ENCODE measurements at regions not wholly inside any gene's neighbourhood (a gene's known extent, or its start where the extent isn't known, plus 50 kb on each side); places are given as distances from the start of the nearest gene placed in this dataset.

- no peak for TF ChIP-seq HNF4A (conservative IDR thresholded peaks at IDR 0.05)
- TF ChIP-seq RAD21 (IDR thresholded peaks at IDR 0.05), result no peak
- TF ChIP-seq CTCF (IDR thresholded peaks at IDR 0.05; ENCODE audit: low read depth, low read length, missing input control), result no peak
- TF ChIP-seq ZBTB33 (IDR thresholded peaks at IDR 0.05), result no peak
- TF ChIP-seq MAX (IDR thresholded peaks at IDR 0.05), result no peak
- no peak for TF ChIP-seq NR2F2 (IDR thresholded peaks at IDR 0.05)
- TF ChIP-seq FOXA1 (IDR thresholded peaks at IDR 0.05), result no peak
- TF ChIP-seq ATF3 (IDR thresholded peaks at IDR 0.05), result no peak
- TF ChIP-seq YY1 (IDR thresholded peaks at IDR 0.05), result no peak
- no peak for TF ChIP-seq TAF1 (conservative IDR thresholded peaks at IDR 0.05)
- Histone ChIP-seq H3K36me3 (ENCODE audit: control insufficient read depth in 4 of 4, insufficient read depth in 3 of 4, low read depth in 1 of 4, low read length in 3 of 4) (peaks cover 0 to 5% (median 0%) of the 10 kb centered on the region in 4 donors), H3K27ac (ENCODE audit: low read depth in 1 of 2, low read length in 2 of 2) (no peak overlapping the region), H3K9ac (ENCODE audit: low read depth in 1 of 2, low read length in 2 of 2) (no peak overlapping the region), H3K9me3 (ENCODE audit: control insufficient read depth in 4 of 4, low read length in 3 of 4) (no peaks in the 10 kb centered on the region), H3K4me1 (ENCODE audit: control insufficient read depth in 4 of 4, insufficient read depth in 4 of 4, low read length in 3 of 4) (no peaks in the 10 kb centered on the region), H3K4me3 (ENCODE audit: low read depth in 1 of 3, low read length in 3 of 3) (no peak overlapping the region), H3K27me3 (ENCODE audit: control insufficient read depth in 4 of 4, insufficient read depth in 4 of 4, low read length in 3 of 4) (peaks cover 0 to 4% (median 1%) of the 10 kb centered on the region in 4 donors)
- no peak for DNase-seq (ENCODE audit: low spot score)
- 96% methylated on average over 8 of the region's 8 CpGs for WGBS
Measured at GRCh38 chr11:116230438-116230837, 542.3 kb downstream of the BUD13 start.

GRCh38 chr11:116229236-116229970 is 543.4 kb downstream of the BUD13 start:
- Histone ChIP-seq H3K4me1 (ENCODE audit: control insufficient read depth in 4 of 4, insufficient read depth in 4 of 4, low read length in 3 of 4) (no peaks in the 10 kb centered on the region), H3K36me3 (ENCODE audit: control insufficient read depth in 4 of 4, insufficient read depth in 3 of 4, low read depth in 1 of 4, low read length in 3 of 4) (peaks cover 0 to 2% (median 0%) of the 10 kb centered on the region in 4 donors), H3K9ac (ENCODE audit: low read depth in 1 of 2, low read length in 2 of 2) (no peak overlapping the region), H3K9me3 (ENCODE audit: control insufficient read depth in 4 of 4, low read length in 3 of 4) (no peaks in the 10 kb centered on the region), H3K27me3 (ENCODE audit: control insufficient read depth in 4 of 4, insufficient read depth in 4 of 4, low read length in 3 of 4) (peaks cover 0 to 2% (median 1%) of the 10 kb centered on the region in 4 donors), H3K27ac (ENCODE audit: low read depth in 1 of 2, low read length in 2 of 2) (no peak overlapping the region), H3K4me3 (ENCODE audit: low read depth in 1 of 3, low read length in 3 of 3) (no peak overlapping the region)
- TF ChIP-seq RXRA (IDR thresholded peaks at IDR 0.05), result no peak
- TF ChIP-seq EGR1 (IDR thresholded peaks at IDR 0.05; ENCODE audit: low read depth in 2 of 2), result no peak
- no peak for TF ChIP-seq ZBTB33 (IDR thresholded peaks at IDR 0.05)
- no peak for TF ChIP-seq HNF4G (IDR thresholded peaks at IDR 0.05)
- TF ChIP-seq SP1 (IDR thresholded peaks at IDR 0.05), result no peak
- no peak for TF ChIP-seq RAD21 (IDR thresholded peaks at IDR 0.05)
- TF ChIP-seq GABPA (IDR thresholded peaks at IDR 0.05 in 1 of 2, conservative IDR thresholded peaks at IDR 0.05 in 1 of 2), result no peak
- no peak for TF ChIP-seq ATF3 (IDR thresholded peaks at IDR 0.05)
- no peak for TF ChIP-seq CTCF (IDR thresholded peaks at IDR 0.05; ENCODE audit: low read depth, low read length, missing input control)
- 75% methylated on average over 9 of the region's 9 CpGs for WGBS
- DNase-seq (ENCODE audit: low spot score), result no peak
